ENCODE measurements at regions not wholly inside any gene's neighbourhood (a gene's known extent, or its start where the extent isn't known, plus 50 kb on each side); places are given as distances from the start of the nearest gene placed in this dataset.

- TF ChIP-seq CTCF (IDR thresholded peaks at IDR 0.05) (no peak), POLR2A (IDR thresholded peaks at IDR 0.05) (no peak)
Observed at GRCh38 chr1:87706779-87707228, 378.1 kb downstream of the LMO4 start.
